ENCODE measurements at regions not wholly inside any gene's neighbourhood (a gene's known extent, or its start where the extent isn't known, plus 50 kb on each side); places are given as distances from the start of the nearest gene placed in this dataset.

DNA sequence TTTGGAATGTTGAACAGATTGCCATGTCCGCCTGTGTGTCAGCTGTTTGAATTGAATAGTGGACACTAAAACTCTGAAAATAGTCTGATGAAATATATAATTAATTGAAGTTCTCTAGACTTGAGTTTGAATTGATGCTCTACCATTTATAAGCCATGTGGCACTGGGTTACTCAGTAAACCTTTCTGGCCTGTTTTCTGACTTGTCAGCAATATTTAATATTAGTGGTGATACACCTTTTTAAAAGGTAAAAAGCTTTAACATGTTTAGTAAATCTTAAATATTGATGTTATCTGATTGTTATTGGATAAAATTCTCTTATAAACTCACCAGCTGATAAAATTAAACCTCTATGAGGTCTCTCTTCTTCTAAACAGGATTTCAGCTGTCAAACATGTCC, 695.4 kb upstream of the HS3ST1 start:
- ChIA-PET POLR2A (ENCODE audit: unreplicated experiment) (no interaction called here), CTCF (no interaction called here)
- H3K18ac ChIP-seq (ENCODE audit: low read depth, low read length), result no peak overlapping the region
- no peaks in the 10 kb centered on the region for H3K27me3 ChIP-seq (ENCODE audit: control insufficient read depth, insufficient read depth, low read length)
- 0% methylated on average over 1 of the region's 1 CpG; no CpG with 5 or more reads in 1 of the 2 experiments for WGBS, 2 experiments (ENCODE audit: extremely low coverage in 2 of 2, insufficient read length in 1 of 2)
- no peak overlapping the region for H2AK9ac ChIP-seq (replicated peaks; ENCODE audit: low read depth, low read length, poor library complexity)
- dilution Hi-C loops (cut with HindIII; ENCODE audit: low sequenced_read_pairs, unreplicated experiment) (no loop called here), in situ Hi-C loops (cut with MboI; ENCODE audit: low sequenced_read_pairs) (no loop called here), intact Hi-C loops (cut with micrococcal nuclease) (no loop called here)
- no peak overlapping the region for H2BK15ac ChIP-seq (ENCODE audit: low read depth, low read length)
- H4K91ac ChIP-seq (ENCODE audit: insufficient read depth, low read depth, low read length), result no peak overlapping the region
- H4K5ac ChIP-seq (ENCODE audit: low read depth, low read length), result no peak overlapping the region
- no peaks in the 10 kb centered on the region for H3K9me1 ChIP-seq (ENCODE audit: insufficient read depth, low read length)
- DNase-seq (no peak), ATAC-seq (ENCODE audit: low read depth) (no peak)
- no TSS peak for BruUV-seq (replicated peaks)
- no peaks in the 10 kb centered on the region for H3K79me1 ChIP-seq (ENCODE audit: low read depth in 1 of 2, low read length in 2 of 2)
- H3K14ac ChIP-seq (replicated peaks; ENCODE audit: low read depth, low read length), result no peak overlapping the region
- H2AK5ac ChIP-seq (ENCODE audit: low read depth, low read length), result no peak overlapping the region
- H3K4me1 ChIP-seq (ENCODE audit: control insufficient read depth, insufficient read depth, low read length), result no peaks in the 10 kb centered on the region
- peaks cover 8% of the 10 kb centered on the region for H3K9me3 ChIP-seq (ENCODE audit: control insufficient read depth, insufficient read depth, low read length)
- no peaks in the 10 kb centered on the region for H4K20me1 ChIP-seq (ENCODE audit: insufficient read depth, low read length)
- no peak overlapping the region for H3K27ac ChIP-seq (ENCODE audit: insufficient read depth, low read length)
- no peak overlapping the region for H2AFZ ChIP-seq (replicated peaks; ENCODE audit: low read length, poor library complexity)
- no peaks in the 10 kb centered on the region for H3K36me3 ChIP-seq (ENCODE audit: control insufficient read depth, insufficient read depth, low read length)
- H2BK20ac ChIP-seq (ENCODE audit: low read depth, low read length), result no peak overlapping the region
- no peak overlapping the region for H3K4ac ChIP-seq (ENCODE audit: low read depth, low read length)
- no peak overlapping the region for H2BK120ac ChIP-seq (ENCODE audit: low read depth, low read length)
- no peak overlapping the region for H3K4me2 ChIP-seq (ENCODE audit: low read depth, low read length)
- no peak overlapping the region for H4K8ac ChIP-seq (ENCODE audit: low read depth in 2 of 2, low read length in 2 of 2)
- no peak overlapping the region for H3K9ac ChIP-seq (ENCODE audit: low read depth, low read length)
- no peak overlapping the region for H3K56ac ChIP-seq (ENCODE audit: extremely low read depth, insufficient read depth, low read length)
- TF ChIP-seq SMC3 (IDR thresholded peaks at IDR 0.05; ENCODE audit: low read depth, low read length) (no peak), BHLHE40 (IDR thresholded peaks at IDR 0.05; ENCODE audit: low read depth, low read length) (no peak), POLR2A (IDR thresholded peaks at IDR 0.05; ENCODE audit: low read depth, low read length) (no peak), MAFK (IDR thresholded peaks at IDR 0.05; ENCODE audit: low read depth, low read length) (peak; percentile 91), RCOR1 (IDR thresholded peaks at IDR 0.05; ENCODE audit: insufficient replicate concordance, low read length) (no peak)
- H3K4me3 ChIP-seq (ENCODE audit: insufficient read depth, low read depth, low read length), result no peak overlapping the region
- H3K23ac ChIP-seq (ENCODE audit: low read depth, low read length), result no peak overlapping the region
- H2BK5ac ChIP-seq (ENCODE audit: low read depth, low read length, poor library complexity, severe bottlenecking), result no peak overlapping the region
